Superior temporal gyrus (tissue), 1 donor: ENCODE measurements at regions not wholly inside any gene's neighbourhood (a gene's known extent, or its start where the extent isn't known, plus 50 kb on each side); places are given as distances from the start of the nearest gene placed in this dataset.

Experiments used
- DNase-seq: peaks from one replicate; pipeline ENCODE4 v3.0.0-alpha.2; 2016; ENCODE audit errors: extremely low spot score

DNA sequence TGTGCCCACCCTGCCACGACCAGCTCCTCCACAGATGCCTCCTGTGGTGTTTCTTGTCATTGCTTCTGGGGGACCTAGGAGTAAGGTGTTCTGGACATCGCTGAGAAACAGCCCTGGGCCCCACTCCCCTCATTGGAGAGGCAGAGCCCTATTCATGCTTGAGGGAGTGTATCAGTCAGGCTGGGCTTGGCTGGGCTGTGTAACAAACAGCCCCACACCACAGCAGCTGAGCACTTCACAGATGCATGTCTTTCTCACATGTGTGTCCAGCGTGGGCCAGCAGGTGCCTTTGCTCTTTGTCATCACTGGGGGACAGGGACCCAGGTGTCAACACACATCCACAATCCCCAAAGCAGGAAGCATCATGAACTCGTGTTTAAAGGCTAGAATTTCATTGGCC, 65.1 kb upstream of the FBRSL1 start:
- DNase-seq: no peak

DNA sequence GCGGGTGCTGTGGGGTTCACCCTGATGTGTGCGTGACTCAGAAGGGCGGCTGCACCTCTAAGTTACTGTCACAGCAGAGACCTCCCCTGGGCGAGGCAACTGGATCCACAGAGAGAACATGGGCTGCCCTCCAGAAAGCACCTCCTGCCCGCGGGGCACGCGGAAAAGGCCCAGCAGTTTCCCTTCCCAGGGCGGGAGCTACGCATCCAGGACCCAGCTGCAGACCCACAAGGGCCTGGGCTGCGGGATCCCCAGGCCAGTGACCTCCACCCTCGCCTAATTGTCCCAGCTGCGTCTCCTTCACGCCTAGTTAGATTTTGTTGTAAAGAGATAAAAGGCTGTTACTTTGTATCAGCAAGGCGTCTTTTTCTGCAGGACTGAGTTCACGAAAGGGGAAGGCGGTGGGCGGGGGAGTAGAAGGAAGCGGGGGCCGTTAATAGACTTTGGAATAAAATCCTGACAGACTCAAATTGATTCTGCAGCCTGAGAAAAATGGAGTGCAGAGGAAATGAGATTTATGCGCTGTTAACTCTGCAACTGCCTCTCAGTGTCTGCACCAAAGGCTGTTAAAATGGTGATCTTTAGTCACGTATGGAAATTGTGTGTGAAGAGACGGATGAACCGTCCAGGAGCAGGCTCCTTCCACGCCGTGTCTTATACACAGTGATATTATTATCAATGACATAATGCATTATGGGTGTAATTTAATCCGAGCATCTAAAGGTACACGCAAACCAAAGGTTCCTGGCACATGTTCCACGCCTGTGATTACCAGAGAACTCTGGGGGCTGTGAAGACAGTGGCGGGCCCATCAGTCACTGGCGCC, 65.9 kb upstream of the FBRSL1 start:
- no peak for DNase-seq

GRCh38 chr12:132423251-132423819, 66.6 kb upstream of the FBRSL1 start:
- no peak for DNase-seq

DNA sequence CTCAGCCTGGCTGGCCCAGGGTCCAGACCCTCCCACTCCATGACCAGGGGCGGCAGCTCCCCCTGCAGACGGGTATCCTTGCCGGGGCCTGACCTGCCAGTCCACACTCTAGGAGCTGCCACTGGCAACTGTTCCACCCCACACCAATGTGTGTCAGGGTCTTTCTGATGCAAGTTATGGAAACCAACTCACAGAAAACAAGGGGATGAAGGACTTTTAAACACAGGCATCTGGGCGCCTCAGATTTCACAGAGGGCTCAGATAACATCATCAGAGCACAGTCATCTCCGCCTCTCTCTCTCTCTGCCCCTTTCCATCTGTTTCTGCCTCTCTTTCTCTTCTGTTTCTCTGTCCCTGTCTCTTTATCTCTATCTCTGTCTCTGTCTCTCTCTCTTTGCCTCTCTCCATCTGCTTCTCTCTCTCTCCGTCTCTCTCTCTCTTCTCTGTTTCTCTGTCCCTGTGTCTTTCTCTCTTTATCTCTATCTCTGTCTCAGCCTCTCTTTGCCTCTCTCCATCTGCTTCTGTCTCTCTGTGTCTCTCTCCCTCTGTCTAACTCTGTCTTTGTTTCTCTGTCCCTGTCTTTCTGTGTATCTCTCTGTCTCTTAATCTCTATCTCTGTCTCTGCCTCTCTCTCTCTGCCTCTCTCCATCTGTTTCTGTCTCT, 67.4 kb upstream of the FBRSL1 start:
- DNase-seq: no peak

- DNase-seq: no peak
These were observed 67.9 kb upstream of the FBRSL1 start for GRCh38 chr12:132422040-132422380.

- DNase-seq: peak; percentile 12
These were observed 70.2 kb upstream of the FBRSL1 start for GRCh38 chr12:132419631-132420246.

DNA sequence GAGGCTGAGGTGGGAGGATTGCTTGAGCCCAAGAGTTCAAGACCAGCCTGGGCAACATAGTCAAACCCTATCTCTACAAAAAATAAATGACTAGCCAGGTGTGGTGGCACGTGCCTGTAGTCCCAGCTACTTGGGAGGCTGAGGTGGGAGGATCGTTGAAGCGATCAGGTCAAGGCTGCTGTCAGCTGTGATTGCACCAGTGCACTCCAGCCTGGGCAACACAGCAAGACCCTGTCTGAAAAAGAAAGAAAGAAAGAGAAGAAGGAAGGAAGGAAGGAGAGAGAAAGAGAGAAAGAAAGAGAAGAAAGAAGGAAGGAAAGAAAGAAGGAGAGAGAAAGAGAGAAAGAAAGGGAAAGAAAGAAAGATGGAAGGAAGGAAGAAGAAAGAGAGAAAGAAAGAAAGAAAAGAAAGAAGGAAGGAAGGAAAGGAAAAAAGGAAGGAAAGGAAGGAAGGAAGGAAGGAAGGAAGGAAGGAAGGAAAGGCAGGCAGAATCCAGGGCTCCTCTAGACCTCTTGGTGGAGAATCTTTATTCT, 71.5 kb upstream of the FBRSL1 start:
- DNase-seq: no peak

DNA sequence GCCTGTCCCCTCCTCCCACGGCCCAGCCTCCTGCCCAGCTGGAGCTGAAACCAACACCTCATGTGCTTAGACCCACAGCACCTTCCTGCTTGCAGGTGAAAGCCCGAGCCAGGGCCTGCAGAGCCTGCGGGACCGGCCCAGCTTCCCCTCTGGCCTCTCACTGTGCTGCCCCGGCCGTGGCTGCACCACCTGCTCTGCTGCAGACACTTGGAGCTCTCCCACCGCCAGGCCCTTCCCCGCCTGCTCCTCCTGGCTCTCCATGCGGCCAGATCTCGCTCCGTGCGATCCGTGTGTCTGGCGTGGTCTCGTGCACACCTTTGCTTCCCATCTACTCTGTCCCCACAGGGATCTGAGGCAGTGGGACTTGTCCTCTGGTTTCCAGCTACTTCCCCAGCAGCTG, 72.2 kb upstream of the FBRSL1 start:
- DNase-seq: no peak

DNA sequence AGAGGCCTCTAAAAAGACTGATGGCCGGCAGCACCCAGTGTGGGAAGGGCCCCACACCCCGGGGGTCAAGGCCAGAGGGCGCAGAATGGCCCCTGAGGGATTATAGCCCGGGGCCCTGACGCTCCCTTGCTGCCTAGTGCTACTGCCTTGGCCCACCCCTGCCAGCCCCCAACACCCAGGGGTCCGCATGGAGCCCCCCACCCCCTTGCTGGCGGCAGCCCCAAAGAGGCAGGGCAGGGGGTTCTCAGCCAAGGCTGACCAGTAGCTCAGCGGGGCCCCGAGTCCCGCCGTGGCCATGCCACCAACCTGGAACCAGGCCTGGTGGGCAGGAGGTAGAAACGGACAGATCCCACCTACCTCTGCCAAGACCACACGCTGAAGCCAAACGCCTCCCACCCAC, 73.1 kb upstream of the FBRSL1 start:
- no peak for DNase-seq

DNA sequence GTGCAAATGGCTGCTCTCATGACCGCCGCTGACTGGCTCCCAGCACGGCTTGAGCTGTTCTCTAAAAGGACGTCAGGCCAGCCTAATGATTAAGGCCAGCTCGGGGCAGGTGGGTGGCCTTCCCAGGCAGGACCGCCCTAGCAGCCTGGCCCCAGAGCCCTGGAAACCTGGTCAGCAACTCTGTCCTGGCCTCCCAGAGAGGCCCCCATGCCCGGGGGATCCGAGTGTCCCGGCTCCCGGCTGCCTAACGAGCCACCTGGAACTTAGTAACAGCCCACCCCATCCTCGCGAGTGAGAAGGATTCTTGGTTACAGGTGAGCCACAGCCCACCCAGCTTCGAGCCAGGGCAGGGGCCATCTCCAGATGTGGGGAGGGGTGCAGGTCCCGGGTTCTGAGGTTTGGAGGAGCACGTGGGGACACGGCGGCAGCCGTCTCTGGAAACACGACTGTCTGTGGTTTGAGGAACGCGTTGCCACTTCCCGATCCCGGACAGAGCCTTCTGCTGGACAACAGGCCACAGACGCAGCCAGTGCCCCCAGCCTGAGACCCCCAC, 73.8 kb upstream of the FBRSL1 start:
- DNase-seq: no peak

DNA sequence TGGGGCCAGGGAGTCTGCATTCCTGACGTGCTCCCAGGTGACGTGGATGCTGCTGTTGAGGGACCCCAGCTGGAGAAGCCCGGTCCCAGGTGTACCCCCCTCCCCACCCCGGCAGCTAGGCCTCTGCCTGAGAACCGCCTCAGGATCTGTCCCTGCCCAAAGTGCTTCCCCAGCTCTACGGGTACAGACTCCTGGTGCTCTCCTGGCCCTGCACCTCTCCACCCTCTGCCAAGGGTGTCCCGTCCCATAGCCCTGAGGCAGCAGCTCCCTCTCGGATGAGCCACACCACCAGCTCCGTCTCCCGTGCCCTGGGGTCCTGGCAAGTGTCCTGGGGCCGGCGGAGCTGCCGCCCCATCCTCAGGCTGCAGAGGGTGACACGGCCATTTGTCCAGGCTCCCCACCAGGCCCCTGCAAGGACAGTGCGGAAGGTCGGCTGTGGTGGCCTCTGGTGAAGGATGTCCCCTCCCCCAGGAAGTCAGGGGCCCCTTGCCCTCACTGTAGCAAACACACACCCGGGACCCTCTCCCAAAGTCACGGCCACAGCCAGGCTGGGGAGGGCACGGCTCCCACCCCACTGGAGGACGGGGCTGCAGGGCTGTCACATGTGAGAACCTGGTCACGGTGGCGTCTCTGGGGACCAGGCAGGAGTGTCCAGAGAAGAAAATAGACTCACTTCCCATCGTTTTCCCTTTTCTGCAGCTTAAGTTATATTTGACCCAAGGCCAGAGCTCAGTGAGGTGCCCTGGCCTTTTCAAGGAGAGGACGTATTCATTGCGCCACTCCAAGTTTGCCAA, 74.4 kb upstream of the FBRSL1 start:
- no peak for DNase-seq

DNA sequence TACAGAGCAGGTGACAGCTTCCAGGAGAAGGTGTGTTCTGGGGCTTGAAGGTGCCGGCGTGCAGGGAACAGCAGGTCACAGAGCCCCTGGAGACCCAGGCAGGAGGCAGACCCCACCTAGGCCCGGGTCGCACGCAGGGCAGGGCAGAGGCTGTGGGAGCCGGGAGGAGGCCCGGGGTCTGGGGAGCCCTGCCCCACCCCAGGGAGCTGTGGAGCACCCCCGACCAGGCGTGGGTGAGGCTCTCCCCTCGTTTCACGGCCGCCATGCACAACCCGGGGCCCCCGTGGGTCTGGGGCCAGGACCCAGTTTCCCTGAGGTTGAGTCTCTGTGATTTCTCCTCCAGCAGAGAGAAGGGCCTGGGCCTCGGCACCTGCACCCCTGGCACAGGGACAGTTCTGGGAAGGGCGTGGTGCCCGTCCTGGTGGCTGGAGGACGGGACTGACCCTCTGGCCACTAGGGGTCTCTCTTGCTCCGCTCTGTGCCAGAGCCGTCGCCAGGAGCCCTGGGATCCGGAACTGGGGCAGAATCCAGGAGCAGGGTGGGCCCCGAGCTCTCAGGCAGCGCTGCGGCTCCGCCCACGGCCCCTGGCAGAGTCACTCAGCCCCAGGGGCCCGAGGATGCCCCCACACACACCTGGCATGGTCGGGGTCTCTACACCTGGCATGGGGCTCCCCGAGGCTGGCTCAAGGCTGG, 75.2 kb upstream of the FBRSL1 start:
- DNase-seq: peak; percentile 87

DNA sequence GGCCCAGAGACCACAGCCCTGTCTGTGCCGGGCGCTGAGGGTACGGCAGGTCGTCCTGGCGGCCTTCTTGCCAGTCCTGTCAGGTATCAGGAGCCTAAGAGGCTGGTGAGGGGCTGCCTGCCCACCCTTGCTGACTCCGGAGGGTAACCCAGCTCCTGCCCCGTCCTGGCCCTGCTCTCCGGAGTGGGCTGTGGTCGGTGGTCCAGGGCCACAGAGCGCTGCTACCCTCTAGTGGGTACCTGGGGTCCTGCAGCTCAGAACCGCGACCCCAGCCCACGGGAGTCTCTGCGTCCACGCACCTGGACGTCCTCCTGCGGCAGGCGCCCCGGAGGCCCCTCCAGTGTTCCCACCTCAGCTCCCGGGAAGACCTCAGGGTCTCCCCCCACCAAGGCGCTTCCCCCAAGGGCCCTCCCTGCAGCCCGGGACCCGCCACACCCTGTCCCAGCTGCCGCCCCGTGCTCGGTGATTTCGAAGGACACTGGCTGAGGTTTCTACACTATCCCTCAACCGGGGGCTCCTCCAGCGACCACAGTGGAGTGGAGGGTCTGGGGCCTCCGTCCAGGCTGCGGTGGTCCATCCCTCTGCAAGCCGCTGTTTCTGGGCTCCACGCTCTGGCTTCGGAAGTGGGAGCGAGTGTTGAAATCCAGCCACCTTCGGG, 75.9 kb upstream of the FBRSL1 start:
- no peak for DNase-seq

DNA sequence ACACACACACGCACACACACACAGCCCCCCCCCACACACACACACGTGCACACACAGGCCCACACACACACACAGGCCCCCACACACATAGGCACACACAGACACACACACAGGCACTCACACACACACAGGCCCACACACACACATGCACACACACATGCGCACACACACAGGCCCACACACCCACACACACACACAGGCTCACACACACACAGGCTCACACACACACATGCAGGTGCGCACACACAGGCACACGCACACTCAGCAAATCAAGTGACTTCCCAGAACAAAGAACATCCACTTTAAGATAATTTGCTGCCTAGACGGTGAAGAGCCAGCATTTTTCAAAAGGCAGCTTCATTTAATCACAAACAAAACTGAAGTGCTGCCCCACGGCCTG, 78.5 kb upstream of the FBRSL1 start:
- DNase-seq: no peak

DNA sequence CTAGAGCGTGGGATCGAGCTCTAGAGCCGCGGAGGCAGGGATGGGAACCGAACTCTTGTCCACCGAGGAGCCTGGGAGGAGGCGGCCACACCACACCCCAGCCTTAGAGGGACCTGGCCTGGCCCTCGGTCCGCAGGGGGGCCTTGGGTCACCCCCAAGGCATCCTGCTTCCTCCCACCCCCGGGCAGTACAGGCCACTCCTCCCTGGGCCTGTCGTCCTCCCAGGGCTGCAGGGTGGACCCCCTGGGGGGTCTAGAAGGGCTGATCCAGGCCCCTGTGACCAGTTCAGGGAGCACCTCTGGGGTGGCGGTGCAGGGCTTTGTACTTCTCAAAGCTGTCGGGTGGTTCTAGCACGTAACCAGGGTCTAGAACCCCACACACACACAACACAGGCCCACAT, 79.1 kb upstream of the FBRSL1 start:
- no peak for DNase-seq

GRCh38 chr12:132410296-132410625, 79.7 kb upstream of the FBRSL1 start:
- DNase-seq: no peak

DNA sequence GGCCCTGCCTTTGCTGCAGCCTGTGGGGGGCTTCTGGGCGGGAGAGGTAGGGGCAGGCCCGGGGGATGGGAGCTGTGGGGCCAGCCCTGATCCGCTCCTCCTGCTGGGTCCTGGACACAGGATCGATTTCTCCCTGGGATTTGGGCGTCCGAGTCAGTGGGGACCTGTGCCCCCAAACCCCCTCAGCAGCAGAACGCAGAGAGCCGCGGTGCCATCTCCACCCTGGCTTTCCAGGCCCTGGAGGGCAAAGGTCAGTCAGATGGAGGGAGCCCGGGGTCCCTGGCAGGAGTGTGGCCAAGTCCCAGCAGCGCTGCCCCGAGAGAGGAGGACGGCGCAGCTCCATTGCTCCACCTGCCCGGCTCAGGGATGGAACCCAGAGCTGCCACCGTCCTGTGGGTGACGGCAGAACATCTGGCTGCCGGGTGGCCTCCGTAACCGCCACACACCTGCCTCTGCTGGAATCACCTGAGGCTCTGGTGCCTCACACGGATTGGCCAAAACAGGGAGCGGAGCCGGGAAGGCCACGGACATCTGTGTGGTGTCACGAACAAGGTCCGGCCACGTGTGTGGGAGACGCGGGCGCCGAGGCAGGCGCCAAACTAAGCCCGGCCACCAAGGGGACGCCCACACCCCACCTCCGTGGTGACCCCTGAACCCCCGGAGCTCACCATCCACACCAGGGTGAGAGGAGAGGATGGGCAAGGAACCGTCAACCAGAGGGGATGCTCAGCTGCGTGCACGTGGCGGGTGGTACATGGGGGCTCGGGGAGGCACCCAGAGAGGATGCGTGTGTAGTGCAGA, 80.3 kb upstream of the FBRSL1 start:
- DNase-seq: no peak

DNA sequence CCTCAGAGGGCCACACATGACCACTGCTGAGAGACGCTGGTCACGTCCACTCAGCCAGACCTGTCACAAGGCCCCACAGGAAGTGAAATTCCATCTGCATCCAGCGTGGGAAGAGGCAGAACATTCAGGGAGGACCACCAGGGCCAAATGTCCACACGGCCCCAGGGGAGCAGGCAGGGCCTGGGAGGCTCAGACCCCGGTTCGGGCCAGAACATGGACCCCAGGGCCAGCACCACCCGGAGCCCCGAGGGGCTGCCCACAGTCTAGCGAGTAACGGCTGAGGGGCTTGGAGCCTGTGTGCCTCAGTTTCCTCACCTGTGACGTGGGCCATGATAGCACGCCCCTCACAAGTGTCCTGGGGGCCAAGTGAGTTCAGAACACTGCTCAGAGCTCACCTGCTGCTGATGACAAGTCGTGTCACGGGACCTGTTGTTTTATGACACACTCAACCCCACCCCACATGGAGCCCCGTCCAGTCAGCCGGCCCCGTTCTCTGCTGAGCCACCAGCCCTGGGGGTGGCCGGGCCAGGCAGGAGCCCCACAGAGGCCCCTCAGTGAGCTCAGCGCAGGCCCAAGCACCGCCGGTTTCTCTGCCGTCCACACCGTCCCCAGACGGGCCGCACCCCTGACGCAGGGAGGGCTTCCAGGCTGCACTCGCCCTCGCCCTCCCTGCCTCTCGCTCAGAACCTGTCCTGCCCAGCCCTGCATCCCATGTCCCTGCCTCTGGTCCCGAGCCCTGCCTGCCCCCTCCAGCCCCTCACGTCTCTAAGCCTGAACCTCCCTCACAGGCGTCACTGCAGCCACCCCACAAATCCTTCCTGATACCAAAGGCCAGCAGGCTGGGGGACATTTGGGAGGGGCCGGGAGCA, 79.5 kb upstream of the GALNT9 start:
- no peak for DNase-seq

DNA sequence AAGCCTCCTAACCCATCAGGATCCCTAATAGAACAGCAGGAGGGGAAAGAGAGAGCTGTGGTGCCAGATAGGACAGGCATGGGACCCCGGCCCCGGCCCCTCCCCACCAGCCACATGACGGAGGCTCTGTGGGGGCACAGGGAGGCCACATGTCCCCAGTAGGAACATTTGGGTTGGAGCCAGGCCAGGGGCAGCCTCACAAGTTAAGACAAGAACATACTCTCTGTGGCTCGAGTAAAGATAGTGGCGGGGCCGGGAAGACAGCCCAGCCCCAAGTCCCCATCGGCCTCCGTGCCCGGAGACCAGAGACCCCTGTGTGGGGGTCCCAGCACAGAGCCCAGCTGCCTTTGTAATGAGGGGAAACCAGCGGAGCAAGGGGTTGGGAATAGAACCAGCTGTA, 78.6 kb upstream of the GALNT9 start:
- no peak for DNase-seq
